Activated T-cell treated with anti-CD3 and anti-CD28 coated beads for 1 hour (primary cell): ENCODE measurements at regions not wholly inside any gene's neighbourhood (a gene's known extent, or its start where the extent isn't known, plus 50 kb on each side); places are given as distances from the start of the nearest gene placed in this dataset.

Source experiments
- DNase-seq: peaks from one replicate; pipeline ENCODE4 v3.0.0-alpha.2; 2020; ENCODE audit warnings: low read depth

DNA sequence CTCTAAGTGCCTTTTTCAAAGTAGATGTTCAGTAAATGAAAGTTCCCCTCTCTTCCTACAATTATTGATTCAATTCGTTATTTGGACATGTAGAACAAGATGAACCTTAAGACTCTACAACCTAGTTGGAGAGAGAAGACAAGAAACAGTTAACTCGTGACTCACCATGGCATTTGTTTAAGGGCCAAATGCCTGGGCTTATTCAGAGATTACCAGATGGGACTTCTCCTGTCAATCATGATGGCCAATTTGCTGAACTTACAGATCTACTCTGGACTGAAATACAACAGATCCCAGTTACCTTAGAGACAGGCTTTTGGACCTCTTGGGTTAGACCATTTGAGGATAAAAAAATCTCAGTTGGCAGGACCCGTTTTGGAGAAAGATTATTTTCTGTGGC is 93.5 kb downstream of the C1orf94 start:
- DNase-seq, result no peak

DNA sequence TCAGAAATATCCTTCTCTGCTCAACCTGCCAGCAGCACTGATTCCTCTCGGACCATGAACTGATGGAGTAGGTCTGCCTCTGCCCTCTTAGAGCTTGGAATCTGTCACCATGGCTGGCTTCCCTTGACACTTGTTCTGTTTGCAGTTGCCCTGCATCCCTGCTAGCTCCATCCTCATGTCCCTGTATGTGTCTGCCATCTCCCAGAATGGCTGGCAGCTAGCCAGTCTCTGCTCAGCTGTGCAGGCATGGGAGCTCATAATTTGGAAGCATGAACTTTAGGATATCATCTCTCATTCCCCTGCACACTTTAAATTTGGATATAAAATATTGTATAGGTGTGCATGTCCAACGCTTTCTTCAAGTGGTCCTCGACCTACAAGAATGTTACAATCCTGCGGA is 95.4 kb downstream of the C1orf94 start:
- DNase-seq, result no peak

- no peak for DNase-seq
Observed at GRCh38 chr1:34275150-34275549, 98.4 kb downstream of the C1orf94 start.

- DNase-seq, result no peak
Observed at GRCh38 chr1:34276606-34277005, 99.9 kb downstream of the C1orf94 start.

DNA sequence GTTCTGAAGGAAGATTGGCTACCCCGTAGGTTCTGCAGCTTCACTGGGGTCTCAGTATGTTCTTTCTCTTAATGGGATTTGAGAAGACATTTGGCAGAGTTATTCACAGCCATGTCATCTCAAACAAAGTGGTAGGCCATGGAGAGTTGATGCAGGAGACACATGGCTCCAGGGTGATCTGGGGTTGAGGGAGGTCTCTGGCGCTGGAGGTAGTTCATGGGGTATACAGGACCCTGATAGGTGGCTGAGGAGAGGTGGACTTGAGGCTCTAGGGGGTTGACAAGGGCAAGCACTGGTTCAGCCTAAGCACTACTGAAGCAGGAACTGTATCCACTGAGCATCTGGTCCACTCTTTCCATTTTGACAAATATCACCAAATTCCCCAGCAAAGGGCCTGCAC is 100.4 kb downstream of the C1orf94 start:
- no peak for DNase-seq

GRCh38 chr1:34278211-34278610 is 101.5 kb downstream of the C1orf94 start:
- DNase-seq, result no peak

GRCh38 chr1:34279971-34280370 is 103.3 kb downstream of the C1orf94 start:
- DNase-seq, result no peak

- DNase-seq, result no peak
Observed at GRCh38 chr1:34280509-34280908, 103.8 kb downstream of the C1orf94 start.

DNA sequence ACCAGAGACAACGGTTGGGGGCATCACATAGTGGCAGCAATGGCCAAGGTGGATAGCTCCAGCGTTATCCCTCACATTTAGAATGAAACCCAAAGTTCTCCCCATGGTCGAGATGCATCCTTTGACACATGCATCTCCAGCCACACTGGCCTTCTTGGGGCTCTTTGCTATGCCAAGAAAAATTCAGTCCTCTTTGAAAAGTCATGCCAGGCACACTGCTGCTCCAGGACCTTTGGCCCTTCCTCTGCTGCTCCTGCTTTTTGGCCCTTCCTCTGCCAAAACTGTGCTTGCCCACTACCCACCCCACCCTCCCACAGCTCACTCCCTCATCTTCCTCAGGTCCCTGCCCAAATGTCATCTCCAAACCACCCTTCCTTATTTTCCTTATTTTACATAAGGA is 106.4 kb downstream of the C1orf94 start:
- no peak for DNase-seq

- no peak for DNase-seq
Observed at GRCh38 chr1:34286511-34286910, 109.8 kb downstream of the C1orf94 start.

DNA sequence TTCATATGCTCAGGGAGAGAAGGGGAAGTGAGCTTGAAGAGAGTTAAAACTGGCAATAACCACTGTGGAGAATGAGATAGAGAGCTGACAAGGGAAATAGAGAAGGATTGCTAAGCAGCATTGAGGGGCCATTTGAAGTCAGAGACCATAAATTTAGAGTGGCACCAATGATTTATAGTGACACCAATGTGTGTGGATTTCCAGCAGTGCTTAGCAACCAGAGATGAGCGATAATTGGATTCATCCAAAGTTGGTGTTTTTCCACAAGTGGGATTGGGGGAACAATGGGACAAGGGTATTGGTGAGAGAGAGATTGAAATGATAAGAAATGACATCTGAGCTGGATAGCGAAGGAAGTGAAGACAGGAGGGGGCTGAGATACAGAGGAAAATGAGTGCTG is 114.1 kb downstream of the C1orf94 start:
- DNase-seq, result no peak

GRCh38 chr1:34292472-34292871 is 115.8 kb downstream of the C1orf94 start:
- DNase-seq, result no peak

DNA sequence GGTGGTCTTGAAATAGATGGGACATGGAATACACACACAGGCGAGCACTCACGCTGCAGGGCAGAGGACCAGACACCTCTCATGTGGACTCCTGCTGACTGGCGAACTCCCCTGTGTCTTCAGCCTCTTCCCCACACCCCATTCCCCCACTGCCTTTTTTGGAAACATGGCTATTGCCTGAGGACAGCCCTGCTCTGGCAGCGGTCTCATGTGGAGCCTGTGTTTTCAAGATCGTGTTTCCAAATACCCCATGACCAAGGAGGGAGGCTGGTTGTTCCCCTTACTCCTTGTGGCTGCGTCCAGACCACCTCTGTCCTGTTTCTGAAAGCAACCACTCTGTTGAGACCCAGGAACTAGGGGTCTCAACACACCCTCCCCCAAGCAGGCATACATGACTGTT is 119.4 kb downstream of the C1orf94 start:
- DNase-seq, result no peak

DNA sequence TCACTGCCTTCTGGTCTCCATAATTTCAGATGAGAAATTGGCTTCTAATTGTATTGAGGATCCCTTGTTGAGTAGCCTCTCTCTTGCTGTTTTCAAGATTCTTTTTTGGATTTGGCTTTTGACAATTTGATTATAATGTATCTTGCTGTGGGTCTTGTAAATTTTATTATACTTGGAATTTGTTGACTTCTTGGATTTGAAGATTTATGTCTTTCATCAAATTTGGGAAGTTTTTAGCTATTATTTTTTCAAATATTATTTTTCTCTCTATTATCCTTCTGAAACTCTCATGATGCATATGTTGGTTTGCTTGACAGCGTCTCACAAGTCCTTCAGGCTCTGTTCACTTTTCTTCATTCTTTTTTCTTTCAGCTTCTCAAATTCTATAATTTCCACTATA is 126.1 kb downstream of the C1orf94 start:
- DNase-seq, result no peak

- DNase-seq, result no peak
Observed at GRCh38 chr1:34303218-34303617, 126.5 kb downstream of the C1orf94 start.

DNA sequence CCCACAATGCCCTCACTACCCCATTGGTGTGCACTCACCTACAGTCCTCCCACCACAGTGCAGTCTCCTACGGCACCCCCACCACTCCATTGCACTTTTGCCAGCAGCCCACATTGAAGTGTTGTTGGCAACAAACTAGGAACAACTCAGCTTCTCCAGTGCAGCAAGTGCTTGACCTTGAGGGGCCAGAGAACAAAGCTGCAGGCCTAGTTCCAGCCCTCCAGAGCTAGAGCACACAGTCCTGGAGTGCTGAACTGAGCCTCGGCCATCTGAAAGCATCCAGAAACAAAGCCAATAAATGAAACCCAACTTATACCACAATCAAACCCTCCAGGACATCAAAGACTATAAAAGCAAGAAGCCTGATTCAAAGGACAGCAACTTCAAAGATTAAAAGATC is 129.9 kb downstream of the C1orf94 start:
- DNase-seq, result no peak

DNA sequence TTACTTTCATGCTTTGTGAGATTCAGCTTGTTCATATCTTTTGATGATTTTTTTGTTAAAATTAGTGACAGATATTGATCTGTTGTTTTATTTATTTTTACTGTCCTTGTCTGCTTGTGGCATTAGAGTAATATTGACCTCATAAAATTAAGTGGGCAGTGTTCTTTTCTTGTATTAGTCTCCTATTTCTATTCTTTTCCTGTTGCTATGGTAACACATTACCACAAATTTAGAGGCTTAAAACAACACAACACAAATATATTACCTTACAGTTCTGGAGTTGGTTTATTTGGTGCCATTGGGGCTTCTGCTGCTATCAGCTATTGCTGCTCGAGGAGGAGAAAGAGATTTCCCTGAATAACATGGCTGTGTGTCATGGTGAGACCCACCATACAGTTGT is 135.7 kb downstream of the C1orf94 start:
- no peak for DNase-seq

DNA sequence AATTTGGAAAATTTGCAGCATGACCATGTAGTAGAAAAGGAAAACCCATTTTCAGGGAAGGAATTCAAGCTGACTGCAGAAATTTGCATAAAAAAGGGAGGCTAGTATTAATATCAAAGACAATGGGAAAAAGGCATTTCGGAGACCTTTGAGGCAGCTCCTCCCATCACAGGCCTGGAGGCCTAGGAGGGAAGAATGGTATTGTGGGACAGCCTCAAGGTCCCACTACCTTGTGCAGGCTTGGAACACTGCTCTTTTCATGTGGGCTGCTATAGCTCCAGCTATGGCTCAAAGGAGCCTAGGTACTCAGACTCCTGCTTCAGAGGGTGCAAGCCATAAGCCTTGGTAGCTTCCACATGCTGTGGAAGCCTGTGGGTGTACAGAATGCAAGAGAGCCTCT is 139.3 kb downstream of the C1orf94 start:
- DNase-seq, result no peak

DNA sequence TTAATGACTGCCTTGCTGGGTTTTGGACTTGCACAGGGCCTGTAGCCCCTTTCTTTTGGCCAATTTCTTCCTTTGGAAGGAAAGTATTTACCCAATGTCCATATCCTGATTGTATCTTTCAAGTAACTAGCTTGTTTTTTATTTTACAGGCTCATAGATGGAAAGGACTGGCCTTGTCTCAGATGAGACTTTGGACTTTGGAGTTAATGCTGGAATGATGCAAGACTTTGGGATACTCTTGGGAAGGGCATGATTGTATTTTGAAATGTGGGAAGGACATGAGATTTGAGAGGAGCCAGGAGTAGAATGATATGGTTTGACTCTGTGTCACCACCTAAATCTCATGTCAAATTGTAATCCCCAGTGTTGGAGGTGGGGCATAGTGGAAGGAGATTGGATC is 140.1 kb downstream of the C1orf94 start:
- DNase-seq, result no peak

- DNase-seq, result no peak
Observed at GRCh38 chr1:34319218-34319617, 142.5 kb downstream of the C1orf94 start.

GRCh38 chr1:34320053-34320669 is 143.5 kb downstream of the C1orf94 start:
- no peak for DNase-seq

GRCh38 chr1:34322969-34323368 is 146.3 kb downstream of the C1orf94 start:
- DNase-seq, result no peak

- no peak for DNase-seq
Observed at GRCh38 chr1:34324879-34325440, 148.3 kb downstream of the C1orf94 start.

GRCh38 chr1:34328281-34328799 is 151.6 kb downstream of the C1orf94 start:
- DNase-seq, result no peak
